Skin epidermis (tissue), 12 donors: ENCODE measurements at regions not wholly inside any gene's neighbourhood (a gene's known extent, or its start where the extent isn't known, plus 50 kb on each side); places are given as distances from the start of the nearest gene placed in this dataset.
A peak's percentile ranks its signal among the peaks of the same experiment; 100 is the strongest.

Source experiments
- H3K27ac ChIP-seq, 21 experiments: fragments of 200-600 bp; sonication (generic) in 11 of 21; one replicate each; pipeline ENCODE4 v1.5.0; 2020; ENCODE audit warnings: mild to moderate bottlenecking in 3 of 21, inconsistent platforms in 2 of 21, moderate library complexity in 2 of 21
- H3K4me3 ChIP-seq, 7 experiments: fragments of 200-600 bp; sonication (generic) in 2 of 7; one replicate each; pipeline ENCODE4 v1.5.0; 2020; ENCODE audit warnings: inconsistent platforms in 2 of 7, mild to moderate bottlenecking in 2 of 7, moderate library complexity in 1 of 7

DNA sequence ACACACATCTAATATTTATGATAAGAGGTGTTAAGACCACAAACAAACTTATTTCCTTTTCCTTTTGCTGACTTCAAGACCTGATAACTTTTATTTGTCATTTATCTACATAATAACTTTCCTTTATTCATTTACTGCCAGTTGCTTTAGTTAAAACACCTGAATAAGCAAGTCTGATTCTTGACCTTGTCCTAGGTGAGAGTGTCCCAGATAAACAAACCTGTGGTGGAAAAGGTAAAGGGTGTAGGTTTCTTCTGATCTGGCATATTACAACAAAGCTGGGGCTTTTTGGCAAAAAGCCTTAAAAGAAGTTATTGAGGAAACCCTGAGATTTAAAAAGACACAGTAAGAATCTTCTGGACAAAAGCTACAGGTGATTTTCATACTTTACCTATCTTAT lies 191.5 kb downstream of the ZBBX start:
- Histone ChIP-seq H3K27ac (no peak overlapping the region), H3K4me3 (no peak overlapping the region)

DNA sequence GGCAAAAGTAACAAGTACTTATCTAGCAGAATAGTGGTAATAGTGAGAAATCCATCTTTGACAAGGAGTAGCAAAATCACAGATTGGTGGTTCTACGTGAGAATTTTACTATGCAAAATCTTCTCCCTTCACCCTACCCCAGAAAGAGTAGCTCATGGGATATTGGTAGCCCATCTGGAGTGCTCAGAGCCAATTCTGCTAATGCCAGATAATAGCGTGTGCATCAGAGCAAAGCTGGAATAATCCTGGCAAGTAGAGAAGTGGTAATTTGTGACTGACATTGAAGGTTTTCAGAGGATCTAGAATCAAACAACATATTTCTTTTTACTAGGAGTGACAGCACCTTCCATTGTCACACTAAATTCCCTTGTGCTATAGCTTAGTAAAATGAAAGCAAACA lies 192.9 kb downstream of the ZBBX start:
- Histone ChIP-seq H3K4me3 (no peak overlapping the region), H3K27ac (no peak overlapping the region)

DNA sequence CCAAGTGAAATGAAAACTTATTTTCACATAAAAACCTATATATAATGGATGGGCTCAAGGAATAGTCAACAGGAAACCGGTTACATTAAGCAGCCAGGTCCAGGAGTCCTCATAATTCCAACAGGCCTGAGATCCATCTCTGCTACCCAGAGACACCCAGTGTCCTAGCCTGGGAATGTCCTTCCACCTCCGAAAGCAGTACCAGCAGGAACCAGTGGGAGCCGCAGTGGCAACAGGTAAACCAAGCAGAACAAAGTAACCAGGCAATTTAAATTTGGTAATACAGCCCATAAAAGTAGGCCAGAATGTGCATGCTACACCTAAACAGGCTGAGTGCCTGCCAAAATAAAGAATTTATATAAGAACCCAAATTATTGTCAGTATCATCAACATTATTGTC lies 195.6 kb downstream of the ZBBX start:
- no peak overlapping the region for H3K27ac ChIP-seq
- no peak overlapping the region for H3K4me3 ChIP-seq

DNA sequence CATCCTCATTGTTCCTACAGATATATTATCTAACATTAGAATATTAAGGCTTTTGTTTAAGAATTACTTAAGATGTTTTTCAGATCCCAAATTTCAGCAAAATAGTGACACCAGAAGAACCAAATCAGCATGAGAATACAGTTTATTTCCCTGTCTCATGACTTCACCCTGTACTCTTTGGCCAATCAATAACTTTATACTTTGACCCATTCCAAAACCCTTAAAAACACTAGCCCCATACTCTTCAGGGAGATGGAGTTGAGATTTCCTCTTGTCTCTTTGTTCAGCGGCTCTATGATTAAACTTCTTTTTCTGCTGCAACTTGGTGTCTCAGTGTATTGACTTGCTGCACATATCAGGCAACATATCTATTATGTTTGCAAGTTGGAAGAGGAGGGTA lies 207.7 kb downstream of the ZBBX start:
- Histone ChIP-seq H3K27ac (no peak overlapping the region), H3K4me3 (no peak overlapping the region)

DNA sequence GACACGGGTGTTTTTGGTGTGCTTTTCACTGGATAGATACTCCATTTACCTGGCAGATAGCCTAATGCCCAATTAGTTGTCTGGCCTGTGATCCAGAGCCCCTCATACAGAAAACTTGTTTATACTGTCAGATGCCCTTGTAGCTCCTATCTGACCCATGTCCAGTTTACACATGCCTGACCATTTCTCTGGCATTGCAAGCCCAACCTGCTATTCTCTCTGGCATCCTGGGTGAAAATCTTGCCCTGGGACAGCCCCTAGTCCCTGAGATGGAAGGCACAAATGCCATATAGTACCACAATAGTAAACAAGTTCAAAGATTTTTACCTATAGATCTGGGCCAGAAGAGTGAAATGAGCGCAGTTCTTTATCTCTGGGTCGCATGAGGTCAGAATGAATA lies 212.6 kb downstream of the ZBBX start:
- no peak overlapping the region for H3K27ac ChIP-seq

DNA sequence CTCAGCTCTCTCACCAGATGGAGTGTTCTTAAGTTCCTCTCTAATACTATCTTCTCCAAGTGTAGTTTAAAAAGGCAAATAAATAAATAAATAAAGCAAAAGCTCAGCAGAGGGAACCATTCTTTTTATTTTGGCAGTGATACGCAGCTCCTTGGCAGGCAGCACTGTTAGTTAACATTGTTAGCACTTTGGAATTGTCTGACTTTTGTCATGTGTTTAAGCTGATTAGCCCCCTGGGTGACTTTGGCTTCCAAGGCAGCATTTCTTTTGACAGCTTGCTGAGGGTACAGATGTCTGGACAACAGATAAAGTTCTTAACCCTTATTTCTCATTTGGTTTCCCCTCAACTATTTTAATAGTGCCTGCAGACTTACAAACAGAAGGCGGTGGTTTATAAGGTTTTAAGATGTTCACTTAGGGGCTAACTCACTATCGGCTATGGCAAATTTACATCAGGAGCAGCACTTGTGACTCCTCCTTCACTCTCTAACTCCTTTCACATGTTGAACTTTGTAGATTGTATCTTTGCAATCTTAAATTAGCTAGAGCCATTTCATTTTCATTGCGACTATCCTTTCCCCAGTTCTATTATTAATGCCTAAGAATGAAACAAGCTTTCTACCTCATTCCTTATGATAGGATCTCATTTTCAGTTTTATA lies 213.4 kb downstream of the ZBBX start:
- H3K4me3 ChIP-seq, result no peak overlapping the region
- peak overlapping the region in 1 of 21 experiments; percentile 17 for H3K27ac ChIP-seq

More for the DNA sequence above, 212.6 kb downstream of the ZBBX start:
- H3K4me3 ChIP-seq, result no peak overlapping the region

DNA sequence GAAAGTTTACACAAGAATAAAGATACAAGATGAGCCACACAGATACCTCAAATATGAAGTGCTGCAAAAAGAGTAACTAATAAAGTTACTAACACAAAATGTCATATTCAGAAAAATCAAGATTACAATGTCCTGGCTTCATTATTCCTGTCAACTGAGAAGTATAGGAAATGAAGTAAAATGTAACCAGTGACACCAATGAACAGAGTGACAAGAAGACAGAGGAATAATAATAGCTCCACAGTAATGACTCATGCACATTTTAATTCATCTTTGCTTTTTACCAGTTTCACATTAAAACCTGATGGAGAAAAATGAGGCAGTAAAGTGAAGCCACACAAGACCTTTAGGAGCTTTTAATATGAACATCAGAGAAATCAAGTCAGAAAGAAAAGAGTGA lies 214.1 kb downstream of the ZBBX start:
- H3K27ac ChIP-seq, result peak overlapping the region in 1 of 21 experiments; percentile 17
- no peak overlapping the region for H3K4me3 ChIP-seq

DNA sequence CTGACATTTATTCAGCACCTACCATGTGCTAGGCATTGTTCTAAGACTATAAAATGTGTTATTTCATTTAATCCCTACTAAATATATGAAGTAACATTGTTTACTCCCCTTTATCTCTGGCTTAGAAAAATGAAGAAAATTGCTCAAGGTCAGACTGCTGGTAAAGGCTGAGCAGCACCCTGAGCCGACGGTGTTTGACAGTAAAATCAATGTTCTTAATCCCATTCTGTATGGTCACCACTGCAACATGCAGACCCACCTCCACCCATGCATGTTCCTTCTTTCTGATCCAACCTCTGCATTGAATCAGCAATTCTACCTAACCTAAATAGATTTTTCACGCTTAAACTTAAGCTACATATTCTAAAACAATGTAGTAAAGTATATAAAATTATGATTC lies 216.5 kb downstream of the ZBBX start:
- Histone ChIP-seq H3K4me3 (no peak overlapping the region), H3K27ac (no peak overlapping the region)

DNA sequence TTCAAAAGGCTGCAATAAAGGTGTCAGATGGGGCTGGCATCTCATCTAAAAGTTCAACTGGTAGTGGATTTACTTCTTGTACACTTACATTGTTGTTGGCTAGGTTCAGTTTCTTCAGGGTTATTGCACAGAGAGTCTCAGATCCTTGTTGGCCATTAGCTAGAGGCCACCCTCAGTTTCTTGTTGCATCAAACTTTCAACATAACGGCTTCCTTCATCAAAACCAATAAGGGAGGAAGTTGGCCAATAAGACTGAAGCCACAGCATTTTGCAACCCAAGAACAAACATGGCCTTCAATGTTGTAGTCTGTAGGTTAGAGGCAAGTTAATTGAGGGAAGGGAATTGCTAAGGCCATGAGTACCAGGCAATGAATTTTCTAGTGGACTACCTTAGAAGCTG lies 218.0 kb downstream of the ZBBX start:
- H3K27ac ChIP-seq, result no peak overlapping the region

DNA sequence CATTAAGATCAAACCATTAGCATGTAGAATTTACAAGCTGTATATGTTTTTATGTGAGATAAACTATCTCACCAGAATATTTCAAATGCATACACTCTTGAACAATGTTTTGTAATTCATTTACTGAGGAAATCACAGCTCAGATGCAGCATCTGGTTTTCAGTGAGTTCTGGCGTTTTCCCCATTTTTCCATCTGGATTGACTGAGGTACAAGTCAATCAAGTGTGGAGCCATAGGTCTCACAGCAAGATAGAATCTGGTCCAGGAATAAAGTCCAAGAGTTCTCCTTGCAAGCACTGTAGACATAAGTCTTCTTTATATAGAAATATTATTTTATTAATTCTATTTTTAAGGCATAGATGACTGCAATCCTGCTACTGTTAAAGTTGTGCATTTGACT lies 219.3 kb downstream of the ZBBX start:
- H3K4me3 ChIP-seq, result no peak overlapping the region
- no peak overlapping the region for H3K27ac ChIP-seq

More for the DNA sequence above, 218.0 kb downstream of the ZBBX start:
- no peak overlapping the region for H3K4me3 ChIP-seq

DNA sequence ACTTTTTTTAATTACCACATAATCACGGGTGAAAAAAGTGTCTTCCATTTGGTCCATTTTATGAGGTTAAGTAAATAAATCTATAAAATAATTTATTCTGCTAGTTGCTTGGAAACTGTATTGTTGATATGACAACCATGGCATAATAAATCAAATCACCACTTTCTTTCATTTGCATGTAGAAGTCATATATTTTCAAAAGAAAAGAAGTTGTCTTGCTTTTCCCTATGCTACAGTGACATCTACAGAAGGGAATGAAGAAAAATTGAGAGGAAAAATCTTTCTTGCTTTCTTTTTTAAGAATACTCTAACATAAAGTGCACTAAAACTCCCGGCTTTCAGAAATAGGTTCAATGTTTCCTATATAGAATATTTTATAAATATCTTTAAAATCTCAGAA lies 228.5 kb downstream of the ZBBX start:
- Histone ChIP-seq H3K27ac (no peak overlapping the region), H3K4me3 (no peak overlapping the region)

DNA sequence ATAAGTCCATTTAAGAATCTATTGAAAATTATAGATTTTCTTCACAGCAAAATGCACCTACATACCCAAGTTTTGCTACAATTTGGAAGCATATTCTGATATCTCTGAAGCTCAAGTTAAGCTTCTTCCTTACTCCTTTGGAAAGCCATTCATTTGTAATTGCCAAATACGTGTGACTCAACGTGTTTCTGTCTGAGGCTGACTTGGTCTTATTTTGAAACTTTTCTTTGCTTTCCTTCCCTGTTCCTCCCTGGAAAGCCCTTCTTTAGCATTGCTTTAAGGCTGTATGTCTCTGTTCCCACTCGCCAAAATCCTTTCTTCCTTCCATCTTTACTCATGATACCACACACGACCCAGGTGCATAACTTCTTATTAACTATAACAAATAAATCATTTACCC lies 232.0 kb downstream of the ZBBX start:
- no peak overlapping the region for H3K4me3 ChIP-seq
- no peak overlapping the region for H3K27ac ChIP-seq

DNA sequence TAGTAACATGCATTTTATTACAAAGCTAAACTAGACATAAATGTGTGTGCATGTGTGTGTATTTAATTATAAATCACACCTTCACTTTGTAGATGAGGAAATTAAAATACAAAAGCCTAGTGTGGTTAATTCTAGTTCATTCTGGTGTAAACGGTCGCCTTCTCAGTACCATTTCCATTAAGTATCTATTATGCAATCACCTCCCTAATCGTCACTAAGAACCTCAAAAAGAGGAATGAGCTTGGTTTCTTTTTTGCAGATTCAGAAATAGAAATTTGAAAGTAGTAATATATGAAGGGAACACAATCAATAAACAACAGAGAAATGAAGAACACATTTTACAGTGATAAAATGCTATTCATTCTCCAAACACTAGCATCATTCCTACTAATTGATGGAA lies 233.2 kb downstream of the ZBBX start:
- Histone ChIP-seq H3K4me3 (no peak overlapping the region), H3K27ac (no peak overlapping the region)

DNA sequence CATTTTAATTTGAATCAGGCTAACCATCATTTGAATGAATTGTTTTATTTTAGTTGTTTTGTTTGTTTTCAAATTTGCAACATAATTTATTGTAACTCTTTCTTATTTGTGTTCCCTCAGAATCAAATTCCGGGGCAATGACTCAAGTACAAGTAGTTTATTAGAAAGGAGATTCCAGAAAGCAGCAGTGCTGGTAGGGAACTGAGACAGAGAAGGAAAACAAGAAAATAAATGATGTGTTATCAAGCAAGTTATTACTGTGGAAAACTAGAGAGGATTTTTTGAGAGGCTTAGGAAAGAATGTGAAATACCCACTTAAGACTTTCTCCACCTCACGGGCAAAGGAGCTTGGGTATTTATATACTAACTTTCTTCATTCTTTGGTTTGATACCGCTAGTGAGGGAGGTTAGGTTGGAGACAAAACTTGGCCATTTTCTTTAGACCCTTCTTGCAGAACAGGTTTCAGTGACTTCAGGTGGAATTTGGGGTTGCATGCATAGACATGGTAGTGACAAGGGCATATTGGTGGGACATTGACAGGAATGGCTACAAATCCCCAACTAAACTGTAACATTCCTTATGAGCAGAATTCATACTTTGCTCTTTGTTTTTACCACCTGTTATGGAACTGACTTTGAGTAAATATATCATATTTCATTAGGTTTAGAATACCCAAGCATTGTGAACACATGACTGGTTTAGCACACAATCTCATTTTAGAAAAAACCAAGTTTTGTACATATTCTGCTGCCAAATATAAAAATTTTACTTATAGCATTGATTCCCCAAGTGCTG lies 254.3 kb downstream of the ZBBX start:
- H3K27ac ChIP-seq, result no peak overlapping the region
- H3K4me3 ChIP-seq, result no peak overlapping the region

DNA sequence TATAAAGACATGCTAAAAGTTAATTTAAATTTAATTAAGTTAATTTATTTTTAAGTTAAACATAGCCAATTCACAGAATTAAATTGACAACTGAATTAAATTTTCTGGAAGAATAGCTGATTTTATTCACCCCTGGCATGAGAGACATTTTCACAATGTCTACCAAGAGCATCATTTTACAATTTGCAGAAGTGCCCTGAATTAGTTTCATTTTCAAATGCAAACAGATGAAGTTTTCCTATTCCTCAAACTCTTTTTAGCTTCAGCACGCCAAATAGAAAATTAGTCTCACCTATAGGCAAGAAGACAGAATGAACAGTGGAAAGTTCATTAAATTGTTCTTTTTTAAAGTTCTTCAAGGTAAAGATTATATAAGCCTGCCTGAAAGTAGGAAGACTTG lies 259.3 kb downstream of the ZBBX start:
- no peak overlapping the region for H3K4me3 ChIP-seq
- H3K27ac ChIP-seq, result no peak overlapping the region

DNA sequence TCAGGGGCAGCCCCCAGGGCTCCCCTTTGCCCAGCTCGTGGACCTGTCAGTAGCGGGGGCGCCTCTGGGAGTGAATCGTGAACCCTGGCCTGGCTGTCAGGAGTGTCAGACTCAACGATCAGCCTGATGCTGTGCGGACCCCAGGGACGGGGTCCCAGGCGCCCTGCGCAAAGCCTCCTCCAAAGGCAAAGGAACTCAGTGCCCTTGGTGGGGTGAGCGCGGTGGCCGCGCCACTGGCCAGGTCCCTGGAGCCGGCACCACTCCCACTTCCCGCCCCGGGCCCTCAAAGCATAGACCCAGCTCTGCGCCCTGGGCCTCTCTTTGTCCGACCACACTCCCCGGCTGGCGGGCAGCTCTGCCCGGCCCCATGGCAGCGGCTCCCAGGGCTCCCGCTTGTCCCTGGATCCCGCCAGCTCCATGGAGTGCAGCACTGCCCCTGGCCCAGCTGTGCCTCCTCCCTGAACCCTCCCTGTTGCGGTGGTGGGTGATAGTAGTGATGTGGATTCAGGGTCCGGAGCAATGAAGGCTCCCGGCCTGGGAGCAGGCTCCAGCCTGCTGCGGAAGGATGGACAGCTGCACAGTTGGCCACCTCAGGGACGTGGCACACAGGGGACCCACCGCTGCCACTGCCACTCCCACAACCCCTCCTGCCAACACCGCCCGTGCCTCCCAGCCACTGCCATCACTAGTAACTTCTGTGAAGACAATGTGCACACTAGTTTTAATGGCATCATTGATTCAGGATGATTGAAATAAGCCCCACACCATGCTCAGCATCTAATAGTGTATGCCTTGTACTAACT lies 263.8 kb downstream of the ZBBX start:
- H3K27ac ChIP-seq, result no peak overlapping the region
- H3K4me3 ChIP-seq, result no peak overlapping the region

DNA sequence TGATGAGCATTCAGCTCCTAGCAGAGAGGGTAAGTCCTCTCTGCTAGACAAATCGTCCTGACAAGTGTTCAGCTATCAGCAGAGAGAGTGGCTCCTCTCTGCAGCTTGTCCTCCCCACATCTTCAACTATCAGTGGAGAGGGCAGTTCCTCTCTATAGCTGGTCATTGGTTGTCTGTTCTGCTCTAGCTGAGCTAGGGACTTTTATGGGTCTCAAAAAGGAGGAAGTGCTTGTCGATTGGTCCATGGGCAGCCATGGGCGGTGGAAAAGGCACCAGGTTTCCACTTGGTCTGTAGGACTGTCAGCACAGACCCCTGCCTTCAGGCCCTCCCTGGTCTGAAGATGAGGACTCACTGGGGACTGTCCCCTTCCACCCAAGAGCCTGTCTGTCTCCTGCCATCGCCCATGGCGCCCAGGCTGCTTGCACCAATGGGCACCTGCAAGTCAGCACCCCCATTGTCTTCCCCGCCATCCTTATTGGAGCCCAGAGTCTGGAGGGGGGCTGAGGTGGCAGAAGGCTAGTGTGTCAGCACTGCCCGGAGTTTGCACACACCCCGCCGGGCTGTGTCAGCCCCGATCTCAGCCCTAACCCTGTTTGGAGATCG lies 264.7 kb downstream of the ZBBX start:
- no peak overlapping the region for H3K4me3 ChIP-seq
- no peak overlapping the region for H3K27ac ChIP-seq

DNA sequence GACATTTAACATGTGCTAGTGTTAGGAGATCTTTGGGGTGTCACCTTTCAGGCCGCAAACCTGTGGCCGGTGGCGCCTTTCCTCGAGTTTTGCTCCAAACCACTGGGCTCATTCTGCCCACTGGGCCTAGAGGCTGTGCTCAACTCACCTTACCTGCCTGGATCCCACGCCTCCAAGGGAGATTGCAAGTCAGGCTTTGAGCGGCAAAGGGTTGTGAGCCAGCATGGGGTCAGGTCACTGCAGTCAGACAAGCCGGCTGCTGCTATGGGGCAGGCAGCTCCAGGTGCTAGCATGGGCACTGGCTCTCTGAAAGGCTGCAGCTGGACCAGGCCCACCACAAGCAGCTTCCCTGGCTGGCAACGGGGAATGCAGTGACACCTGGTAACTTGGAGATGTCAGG lies 265.5 kb downstream of the ZBBX start:
- no peak overlapping the region for H3K4me3 ChIP-seq
- no peak overlapping the region for H3K27ac ChIP-seq

DNA sequence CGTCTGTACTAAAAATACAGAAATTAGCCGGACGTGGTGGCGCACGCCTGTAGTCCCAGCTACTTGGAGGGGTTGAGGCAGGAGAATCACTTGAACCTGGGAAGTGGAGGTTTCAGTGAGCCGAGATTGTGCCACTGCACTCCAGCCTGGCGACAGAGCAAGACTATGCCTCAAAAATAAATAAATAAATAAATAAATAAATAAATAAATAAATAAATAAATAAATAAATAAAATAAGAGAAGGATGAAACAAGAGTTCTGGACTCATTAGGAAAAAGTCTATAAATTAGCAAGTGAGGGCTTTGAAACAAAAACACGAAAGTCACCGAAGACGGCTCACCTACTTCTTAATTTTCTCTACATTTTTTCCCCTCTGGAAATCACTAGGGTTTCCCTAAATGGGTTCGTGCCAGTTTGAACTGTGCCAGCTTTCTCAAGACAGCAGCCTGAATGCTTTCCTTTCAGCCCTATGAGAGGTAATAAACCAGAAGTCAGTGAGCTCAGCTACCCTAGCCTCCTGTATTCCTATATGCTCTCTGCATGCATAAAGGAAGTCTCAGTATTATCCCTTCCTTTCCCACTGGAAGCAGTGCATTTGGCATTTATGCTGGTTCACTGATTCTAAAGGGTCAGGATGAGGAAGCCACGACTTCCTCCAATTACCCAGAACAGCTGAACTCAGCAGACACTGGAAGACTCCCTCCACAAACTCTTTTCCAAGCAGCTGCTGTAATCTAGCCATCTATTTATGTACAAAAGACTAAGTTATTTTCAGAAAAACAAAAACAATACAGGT lies 266.9 kb downstream of the ZBBX start:
- Histone ChIP-seq H3K4me3 (no peak overlapping the region), H3K27ac (no peak overlapping the region)

DNA sequence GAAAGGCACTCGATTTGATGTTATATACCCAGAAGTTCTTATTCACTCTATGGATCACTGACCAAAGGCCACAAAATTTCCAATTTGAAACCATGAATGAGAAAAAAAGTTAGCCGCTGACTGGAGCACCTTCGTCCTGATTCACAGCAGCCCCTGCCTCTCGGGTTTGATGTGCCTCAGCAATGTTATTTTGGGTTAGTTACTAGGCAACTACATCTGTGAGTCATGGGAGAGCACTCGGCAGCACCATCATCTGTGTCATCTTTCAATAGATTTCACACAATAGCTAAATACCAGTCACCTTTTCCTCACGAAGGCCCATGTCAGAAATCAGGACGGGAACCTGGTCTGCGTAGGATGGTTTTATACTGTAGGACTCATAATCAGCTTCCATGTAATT lies 269.2 kb downstream of the ZBBX start:
- H3K27ac ChIP-seq, result no peak overlapping the region
- no peak overlapping the region for H3K4me3 ChIP-seq
